GM18858 (cell line): ENCODE measurements at regions not wholly inside any gene's neighbourhood (a gene's known extent, or its start where the extent isn't known, plus 50 kb on each side); places are given as distances from the start of the nearest gene placed in this dataset.
"Not testable (repeated sequence)": the region's sequence is repeated elsewhere in the genome, so short reads cannot be mapped to it uniquely, and the experiment has no call there.

Experiments
- ATAC-seq: cut with Tn5 transposase; IDR thresholded peaks from one replicate; pipeline ENCODE4 v1.9.1; 2021; ENCODE audit not compliant: unreplicated experiment

DNA sequence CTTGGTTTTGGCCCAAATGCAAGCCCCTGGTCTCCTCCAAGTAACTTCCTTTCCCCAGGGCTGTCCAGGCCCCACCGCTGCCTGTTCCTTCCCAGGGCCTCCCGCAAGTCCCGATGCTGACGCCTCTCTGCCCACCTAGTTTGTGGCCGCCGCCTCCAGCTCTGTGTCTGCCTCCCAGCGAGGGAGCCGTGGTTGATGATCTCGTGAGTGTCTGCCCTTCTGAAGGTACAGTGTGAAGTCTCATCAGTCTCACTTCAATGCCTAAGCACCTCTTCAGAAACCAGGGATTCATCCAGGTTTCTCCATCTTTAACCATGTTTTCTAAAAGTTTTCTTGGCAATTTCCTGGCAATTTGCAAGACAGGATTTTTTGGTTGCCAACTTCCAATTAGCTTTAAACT, 127.5 kb downstream of the TMEM121 start:
- not testable (repeated sequence) for ATAC-seq

GRCh38 chr14:105659255-105659654, 132.9 kb downstream of the TMEM121 start:
- ATAC-seq = not testable (repeated sequence)

DNA sequence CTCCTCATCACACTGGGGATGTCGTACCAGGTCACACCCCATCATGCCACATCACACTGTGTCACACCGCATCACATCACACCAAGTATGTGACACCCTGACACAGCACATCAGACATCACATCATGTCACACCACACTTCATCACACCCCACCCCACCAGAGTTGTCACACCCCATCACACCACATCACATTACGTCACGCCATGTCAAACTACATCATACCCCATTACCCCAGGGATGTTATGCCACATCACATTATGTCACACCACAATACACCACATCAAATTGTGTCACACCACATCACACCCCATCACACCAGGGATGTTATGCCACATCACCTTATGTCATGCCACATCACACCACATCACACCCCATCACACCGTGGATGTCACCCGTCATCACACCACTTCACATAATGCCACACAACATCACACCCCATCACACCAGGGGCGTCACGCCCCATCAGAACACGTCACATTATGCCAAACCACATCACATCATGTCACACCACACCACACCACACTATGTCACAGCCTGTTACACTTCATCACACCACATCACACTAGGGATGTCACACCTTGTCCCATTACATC, 133.6 kb downstream of the TMEM121 start:
- ATAC-seq = no peak

DNA sequence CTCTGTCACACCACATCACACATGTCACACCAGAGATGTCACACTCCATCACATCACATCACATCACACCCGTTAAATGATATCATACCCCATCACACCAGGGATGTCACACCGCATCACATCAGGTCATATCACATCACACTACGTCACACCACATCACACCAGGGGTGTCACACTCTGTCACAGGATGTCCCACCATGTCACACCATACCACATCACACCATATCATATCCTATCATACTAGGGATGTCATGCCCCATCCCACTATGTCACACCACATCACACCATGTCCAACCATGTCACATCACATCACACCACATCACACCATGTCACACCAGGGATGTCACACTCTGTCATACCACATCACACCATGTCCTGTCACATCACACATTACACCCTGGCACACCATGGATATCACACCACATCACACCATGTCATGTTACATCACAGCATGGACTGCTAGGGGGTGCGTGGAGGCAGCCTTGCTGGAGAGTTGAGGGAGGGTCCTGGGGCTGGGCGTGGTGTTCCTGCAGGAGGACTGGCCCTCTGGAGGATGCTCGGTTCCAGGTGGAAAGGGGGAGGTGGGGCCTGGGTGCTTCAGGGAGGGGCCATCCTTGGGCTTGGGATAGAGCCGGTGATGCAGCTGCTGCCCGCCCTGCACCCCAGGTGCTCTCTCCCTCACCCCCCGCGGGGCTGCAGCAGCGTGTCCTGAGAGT, 134.6 kb downstream of the TMEM121 start:
- ATAC-seq = no peak

DNA sequence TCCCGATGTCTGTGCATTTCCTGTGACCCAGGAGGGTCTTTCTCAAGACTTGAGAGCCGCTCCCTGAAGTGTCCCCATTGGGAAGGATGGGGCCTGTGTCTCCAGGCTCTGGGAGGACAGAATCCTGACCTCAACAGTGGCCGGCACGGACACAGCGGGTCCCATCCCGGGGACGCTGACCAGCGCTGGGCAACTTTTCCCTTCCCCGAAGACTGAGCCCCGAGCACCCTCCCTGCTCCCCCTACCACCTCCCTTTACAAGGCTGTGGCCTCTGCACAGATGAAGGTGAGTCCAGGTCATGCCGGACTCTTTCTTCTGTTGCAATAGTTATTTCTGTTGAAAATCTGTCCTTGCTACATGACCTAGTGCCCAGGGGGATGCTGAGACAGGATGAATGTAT, 135.7 kb downstream of the TMEM121 start:
- ATAC-seq = not testable (repeated sequence)

GRCh38 chr14:105662592-105662991, 136.2 kb downstream of the TMEM121 start:
- ATAC-seq = not testable (repeated sequence)

DNA sequence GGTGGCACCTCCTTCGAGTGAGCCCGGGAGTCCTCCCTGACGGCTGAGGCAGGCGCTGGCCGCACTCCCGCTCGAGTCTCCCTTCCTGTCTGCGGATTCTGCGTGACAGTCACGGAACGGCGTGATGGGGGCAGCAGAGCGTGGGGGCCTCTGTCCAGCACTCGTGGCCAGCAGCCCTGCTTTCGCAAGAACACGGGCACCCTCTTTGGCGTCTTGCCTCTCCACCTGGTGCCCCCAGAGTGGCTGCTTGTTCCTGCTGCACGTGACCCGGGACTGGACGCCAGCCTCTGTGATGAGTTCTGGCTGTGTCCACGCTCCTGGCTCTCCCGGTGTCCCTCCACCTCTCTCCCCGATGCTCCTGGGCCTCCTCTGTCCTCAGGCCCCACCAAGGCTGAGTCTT, 136.9 kb downstream of the TMEM121 start:
- ATAC-seq = not testable (repeated sequence)

DNA sequence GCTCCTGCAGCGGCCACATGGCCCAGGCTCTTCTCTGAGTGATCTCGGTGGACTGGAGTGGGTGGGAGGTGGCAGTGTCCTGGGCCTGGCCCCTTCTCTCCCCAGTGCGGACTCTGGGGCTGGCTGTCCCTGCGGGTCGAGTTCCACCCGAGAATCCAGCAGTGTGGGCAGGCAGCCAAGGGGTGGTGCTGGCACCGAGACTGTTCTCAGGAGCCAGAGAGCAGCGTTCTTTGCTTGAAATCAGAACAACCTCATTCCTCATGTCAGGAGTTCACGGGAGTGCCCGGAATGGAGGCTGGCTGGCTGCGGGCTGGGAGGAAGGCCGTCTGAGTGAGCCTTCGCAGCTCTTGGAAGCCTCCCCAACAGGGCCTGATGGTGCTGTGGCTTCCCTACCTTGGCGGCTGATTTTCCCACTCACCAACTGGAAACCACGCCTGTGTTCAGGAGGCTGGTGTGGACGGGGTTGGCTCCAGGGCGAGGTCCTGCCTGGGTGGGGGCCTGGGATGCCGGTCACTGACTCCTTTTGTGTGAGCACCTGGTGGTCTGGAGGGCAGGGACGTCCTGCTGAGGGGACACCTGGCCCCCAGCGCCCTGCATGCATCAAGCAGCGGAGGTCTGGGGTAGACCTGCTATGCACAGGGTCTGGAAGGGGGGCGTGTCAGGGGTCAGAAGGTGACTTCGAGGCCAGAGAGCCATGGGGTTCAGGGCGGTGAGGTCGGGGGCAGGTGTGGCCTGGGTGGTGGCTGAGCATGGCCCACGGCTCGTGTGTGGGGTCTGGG, 137.6 kb downstream of the TMEM121 start:
- ATAC-seq = not testable (repeated sequence)

GRCh38 chr14:105664691-105665090, 138.3 kb downstream of the TMEM121 start:
- no peak for ATAC-seq

DNA sequence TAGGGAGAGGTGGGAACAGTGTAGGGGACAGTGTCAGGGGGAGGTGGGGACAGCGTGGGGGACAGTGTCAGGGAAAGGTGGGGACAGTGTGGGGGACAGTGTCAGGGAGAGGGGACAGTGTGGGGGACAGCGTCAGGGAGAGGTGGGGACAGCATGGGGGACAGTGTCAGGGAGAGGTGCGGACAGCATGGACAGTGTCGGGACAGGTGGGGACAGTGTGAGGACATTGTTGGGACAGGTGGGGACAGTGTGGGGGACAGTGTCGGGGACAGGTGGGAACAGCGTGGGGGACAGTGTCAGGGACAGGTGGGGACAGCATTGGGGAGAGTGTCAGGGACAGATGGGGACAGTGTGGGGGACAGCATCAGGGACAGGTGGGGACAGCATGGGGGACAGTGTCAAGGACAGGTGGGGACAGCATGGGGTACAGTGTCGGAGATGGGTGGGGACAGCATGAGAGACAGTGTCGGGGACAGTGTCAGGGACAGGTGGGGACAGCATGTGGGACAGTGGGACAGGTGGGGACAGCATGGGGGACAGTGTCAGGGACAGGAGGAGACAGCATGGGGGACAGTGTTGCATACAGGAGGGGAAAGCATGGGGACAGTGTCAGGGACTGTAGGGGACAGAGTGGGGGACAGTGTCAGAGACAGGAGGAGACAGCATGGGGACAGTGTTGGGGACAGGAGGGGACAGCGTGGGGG, 139.0 kb downstream of the TMEM121 start:
- no peak for ATAC-seq

- no peak for ATAC-seq
Measured at GRCh38 chr14:105665951-105666277, 139.5 kb downstream of the TMEM121 start.

DNA sequence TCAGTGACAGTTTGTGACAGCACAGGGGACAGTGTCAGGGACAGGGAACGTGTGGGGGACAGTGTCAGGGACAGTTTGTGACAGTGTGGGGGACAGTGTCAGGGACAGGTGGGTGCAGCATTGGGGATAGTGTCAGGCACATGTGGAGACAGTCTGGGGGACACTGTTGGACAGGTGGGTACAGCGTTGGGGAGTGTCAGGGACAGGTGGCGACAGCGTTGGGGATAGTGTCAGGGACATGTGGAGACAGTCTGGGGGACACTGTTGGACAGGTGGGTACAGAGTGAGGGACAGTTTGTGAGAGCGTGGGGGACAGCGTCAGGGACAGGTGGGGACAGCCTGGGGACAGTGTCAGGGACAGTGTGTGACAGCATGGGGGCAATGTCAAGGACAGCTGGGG, 140.0 kb downstream of the TMEM121 start:
- ATAC-seq = no peak

GRCh38 chr14:105666991-105667662, 140.7 kb downstream of the TMEM121 start:
- ATAC-seq = not testable (repeated sequence)

- ATAC-seq = not testable (repeated sequence)
Measured at GRCh38 chr14:105667663-105668020, 141.3 kb downstream of the TMEM121 start.

DNA sequence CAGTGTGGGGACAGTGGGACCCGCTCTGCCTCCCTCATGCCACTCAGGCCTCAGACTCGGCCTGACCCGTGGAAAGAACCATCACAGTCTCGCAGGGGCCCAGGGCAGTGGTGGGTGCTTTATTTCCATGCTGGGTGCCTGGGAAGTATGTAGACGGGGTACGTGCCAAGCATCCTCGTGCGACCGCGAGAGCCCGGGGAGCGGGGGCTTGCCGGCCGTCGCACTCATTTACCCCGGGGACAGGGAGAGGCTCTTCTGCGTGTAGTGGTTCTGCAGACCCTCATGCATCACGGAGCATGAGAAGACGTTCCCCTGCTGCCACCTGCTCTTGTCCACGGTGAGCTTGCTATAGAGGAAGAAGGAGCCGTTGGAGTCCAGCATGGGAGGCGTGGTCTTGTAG, 141.6 kb downstream of the TMEM121 start:
- ATAC-seq = not testable (repeated sequence)

DNA sequence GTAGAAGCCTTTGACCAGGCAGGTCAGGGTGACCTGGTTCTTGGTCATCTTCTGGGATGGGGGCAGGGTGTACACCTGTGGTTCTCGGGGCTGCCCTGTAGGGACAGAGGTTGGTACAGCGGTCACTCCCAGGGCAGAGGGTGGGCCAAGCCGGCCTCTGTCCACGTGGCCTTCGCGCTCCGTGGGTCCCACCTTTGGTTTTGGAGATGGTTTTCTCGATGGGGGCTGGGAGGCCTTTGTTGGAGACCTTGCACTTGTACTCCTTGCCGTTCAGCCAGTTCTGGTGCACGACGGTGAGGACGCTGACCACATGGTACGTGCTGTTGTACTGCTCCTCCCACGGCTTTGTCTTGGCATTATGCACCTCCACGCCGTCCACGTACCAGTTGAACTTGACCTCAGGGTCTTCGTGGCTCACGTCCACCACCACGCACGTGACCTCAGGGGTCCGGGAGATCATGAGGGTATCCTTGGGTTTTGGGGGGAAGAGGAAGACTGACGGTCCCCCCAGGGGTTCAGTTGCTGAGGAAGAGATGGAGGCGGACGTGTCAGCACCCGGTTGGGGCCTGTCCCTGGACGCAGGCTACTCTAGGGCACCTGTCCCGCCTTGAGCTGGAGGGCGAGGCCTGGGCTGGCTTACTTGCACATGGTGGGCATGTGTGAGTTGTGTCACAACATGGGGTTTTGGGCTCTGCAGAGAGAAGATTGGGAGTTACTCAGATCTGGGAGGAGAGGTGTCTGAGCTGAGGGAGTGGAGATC, 142.3 kb downstream of the TMEM121 start:
- ATAC-seq = not testable (repeated sequence)

DNA sequence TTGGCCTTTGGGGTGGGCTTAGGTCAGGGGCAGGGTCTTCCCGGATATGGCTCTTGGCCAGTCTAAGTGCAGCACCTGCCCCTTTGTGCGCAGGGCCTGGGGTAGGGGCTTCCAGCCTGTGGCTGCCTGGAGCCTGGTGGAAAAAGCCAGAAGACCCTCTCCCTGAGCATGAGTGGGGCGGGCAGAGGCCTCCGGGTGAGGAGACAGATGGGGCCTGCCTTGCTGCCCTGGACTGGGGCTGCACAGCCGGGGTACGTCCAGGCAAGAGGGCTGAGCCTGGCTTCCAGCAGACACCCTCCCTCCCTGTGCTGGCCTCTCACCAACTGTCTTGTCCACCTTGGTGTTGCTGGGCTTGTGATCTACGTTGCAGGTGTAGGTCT, 142.8 kb downstream of the TMEM121 start:
- not testable (repeated sequence) for ATAC-seq

DNA sequence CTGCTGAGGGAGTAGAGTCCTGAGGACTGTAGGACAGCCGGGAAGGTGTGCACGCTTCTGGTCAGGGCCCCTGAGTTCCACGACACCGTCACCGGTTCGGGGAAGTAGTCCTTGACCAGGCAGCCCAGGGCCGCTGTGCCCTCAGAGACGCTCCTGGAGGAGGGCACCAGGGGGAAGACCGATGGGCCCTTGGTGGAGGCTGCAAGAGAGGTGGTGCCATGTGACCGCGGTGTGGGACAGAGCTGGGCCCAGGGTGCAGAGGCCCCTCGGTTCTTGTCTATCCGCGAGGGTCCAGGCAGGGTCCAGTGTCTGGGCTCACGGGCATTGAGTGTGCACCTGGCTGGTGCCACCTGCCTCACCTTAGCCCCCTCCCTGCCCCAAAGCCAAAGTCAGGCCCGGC, 143.3 kb downstream of the TMEM121 start:
- not testable (repeated sequence) for ATAC-seq

DNA sequence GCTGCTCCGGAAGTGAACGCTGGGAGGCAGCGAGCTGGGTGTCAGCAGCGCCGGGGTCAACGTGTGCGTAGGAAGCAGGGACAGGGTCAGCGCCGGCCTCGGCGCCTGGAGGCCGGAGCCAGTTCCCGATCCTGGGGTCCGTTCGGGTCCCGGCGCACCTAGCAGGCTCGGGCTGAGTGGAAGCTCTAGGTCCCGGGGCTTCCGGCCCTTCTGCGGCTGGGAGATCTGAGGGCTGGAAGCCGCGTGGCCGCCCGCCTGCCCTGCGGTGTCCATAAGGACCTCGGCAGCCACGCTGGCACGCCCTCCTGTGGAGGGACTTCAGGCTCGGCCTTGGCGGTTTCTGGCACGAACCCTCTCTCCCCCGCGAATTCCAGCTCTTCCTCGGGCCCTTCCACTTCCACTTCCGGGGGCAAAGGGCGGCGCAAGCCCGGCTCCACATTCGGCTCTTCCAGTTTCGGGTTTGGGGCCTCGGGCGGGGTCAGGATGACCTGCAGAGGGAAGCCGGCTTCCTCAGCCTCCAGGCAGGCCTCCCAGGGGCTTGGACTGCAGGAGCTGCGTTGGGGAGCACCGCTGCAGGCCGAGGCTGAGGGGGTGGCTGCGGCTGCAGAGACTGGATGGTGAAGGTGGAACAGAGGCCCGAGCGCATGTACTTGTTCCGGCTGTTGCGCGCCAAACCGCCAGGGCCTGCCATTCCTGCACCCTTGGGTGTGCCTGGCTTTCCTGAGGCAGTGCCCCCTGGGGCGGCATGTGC, 146.2 kb downstream of the TMEM121 start:
- not testable (repeated sequence) for ATAC-seq

- not testable (repeated sequence) for ATAC-seq
Measured at GRCh38 chr14:105675433-105675832, 149.1 kb downstream of the TMEM121 start.
